ENCODE measurements at regions not wholly inside any gene's neighbourhood (a gene's known extent, or its start where the extent isn't known, plus 50 kb on each side); places are given as distances from the start of the nearest gene placed in this dataset.

DNA sequence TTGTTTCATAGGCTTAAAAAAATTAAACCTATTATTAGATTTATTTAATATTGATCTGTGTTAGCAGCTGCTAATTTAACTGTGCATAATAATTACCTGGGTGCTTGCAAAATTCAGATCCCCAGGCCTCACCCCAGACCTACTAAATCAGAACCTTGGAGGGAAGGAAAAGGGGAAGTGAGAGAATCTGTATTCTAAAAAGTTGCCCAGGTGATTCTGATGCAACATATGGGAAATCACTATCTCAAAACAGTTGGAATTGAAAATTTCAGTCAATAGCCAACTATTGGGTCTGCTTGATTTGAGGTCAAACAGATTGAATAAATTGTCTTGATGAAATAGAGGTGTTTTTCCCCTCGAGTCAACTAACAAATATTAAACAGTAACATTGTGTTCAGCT lies 538.5 kb upstream of the ADAMTS9 start:
- Histone ChIP-seq H3F3A (ENCODE audit: insufficient read depth) (no peaks in the 10 kb centered on the region), H3K36me3 (ENCODE audit: low read depth) (no peaks in the 10 kb centered on the region), H3K9me2 (ENCODE audit: insufficient read depth) (no peaks in the 10 kb centered on the region), H3K27ac (no peak overlapping the region), H3K79me2 (ENCODE audit: insufficient read depth) (no peaks in the 10 kb centered on the region), H2AFZ (no peak overlapping the region), H3K9ac (no peak overlapping the region), H3K4me1 (ENCODE audit: insufficient read depth) (no peaks in the 10 kb centered on the region), H3K4me2 (ENCODE audit: unreplicated experiment) (no peak overlapping the region), H3K4me3 (no peak overlapping the region), H3K9me3 (ENCODE audit: low read depth) (no peaks in the 10 kb centered on the region), H3K27me3 (replicated peaks; ENCODE audit: insufficient read depth) (no peaks in the 10 kb centered on the region; the same call in 1 of the 2 replicates), H4K20me1 (ENCODE audit: insufficient read depth) (no peaks in the 10 kb centered on the region)
- WGBS, 2 experiments (ENCODE audit: low coverage in 1 of 2, low lambda C conversion rate in 2 of 2, missing lambda C conversion rate in 2 of 2): 0 to 8% methylated on average over 1 of the region's 1 CpG
- TF ChIP-seq EZH2 (IDR thresholded peaks at IDR 0.05; ENCODE audit: insufficient read depth, poor library complexity, severe bottlenecking) (no peak), EZH2phosphoT487 (IDR thresholded peaks at IDR 0.05; ENCODE audit: insufficient read depth, low read depth) (no peak)
- in situ Hi-C loops (cut with MboI): no loop called here
- DNase-seq: no peak

DNA sequence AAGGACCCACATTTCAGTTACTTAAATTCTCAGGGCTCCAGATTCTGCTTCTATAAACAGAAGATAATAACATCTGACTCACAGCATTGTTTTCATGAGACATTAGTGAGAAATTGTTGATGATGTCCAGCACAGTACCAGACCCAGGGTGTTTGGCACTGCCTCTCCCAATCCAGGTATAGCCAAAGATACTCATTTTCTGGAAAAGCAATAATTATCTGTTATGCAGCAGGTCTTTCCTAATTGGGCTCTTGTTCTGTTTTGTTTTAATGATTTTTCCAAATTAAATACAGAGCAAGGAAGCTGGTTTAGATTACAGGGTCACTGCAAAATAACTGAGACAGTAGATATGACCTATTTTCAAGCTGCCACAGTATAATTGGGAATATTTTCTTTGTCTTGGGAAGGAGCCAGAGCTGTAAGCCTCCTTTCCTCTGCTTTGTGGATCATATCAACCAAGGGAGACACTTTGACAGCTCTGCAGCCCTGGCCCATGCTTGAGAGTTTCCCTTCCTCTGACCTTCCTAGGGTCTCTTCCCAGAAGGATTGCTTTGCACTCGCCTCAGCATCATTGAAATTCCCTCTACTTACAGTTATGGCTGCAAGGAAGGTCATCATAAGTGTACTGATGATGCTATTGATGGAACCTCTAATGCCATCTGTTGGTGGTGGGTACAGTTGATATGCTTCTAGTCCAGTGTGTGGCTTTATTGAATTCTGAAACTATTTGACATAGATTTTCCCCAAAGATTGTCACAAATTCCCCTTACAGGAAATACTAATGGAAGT lies 522.4 kb upstream of the ADAMTS9 start:
- H3K9ac ChIP-seq: no peak overlapping the region
- no peaks in the 10 kb centered on the region for H4K20me1 ChIP-seq (ENCODE audit: insufficient read depth)
- no peaks in the 10 kb centered on the region for H3F3A ChIP-seq (ENCODE audit: insufficient read depth)
- H3K27me3 ChIP-seq (replicated peaks; ENCODE audit: insufficient read depth): no peaks in the 10 kb centered on the region
- no peak for DNase-seq
- no peaks in the 10 kb centered on the region for H3K79me2 ChIP-seq (ENCODE audit: insufficient read depth)
- no peak overlapping the region for H3K27ac ChIP-seq
- H3K4me3 ChIP-seq: no peak overlapping the region
- no peaks in the 10 kb centered on the region for H3K9me2 ChIP-seq (ENCODE audit: insufficient read depth)
- no peak overlapping the region for H3K4me2 ChIP-seq (ENCODE audit: unreplicated experiment)
- H3K9me3 ChIP-seq (ENCODE audit: low read depth): no peaks in the 10 kb centered on the region
- 28 to 29% methylated on average over 1 of the region's 1 CpG for WGBS, 2 experiments (ENCODE audit: low coverage in 1 of 2, low lambda C conversion rate in 2 of 2, missing lambda C conversion rate in 2 of 2)
- H2AFZ ChIP-seq: no peak overlapping the region
- in situ Hi-C loops (cut with MboI): no loop called here
- no peaks in the 10 kb centered on the region for H3K36me3 ChIP-seq (ENCODE audit: low read depth)
- no peaks in the 10 kb centered on the region for H3K4me1 ChIP-seq (ENCODE audit: insufficient read depth)
- TF ChIP-seq EZH2phosphoT487 (IDR thresholded peaks at IDR 0.05; ENCODE audit: insufficient read depth, low read depth): no peak
- no peak for TF ChIP-seq EZH2 (IDR thresholded peaks at IDR 0.05; ENCODE audit: insufficient read depth, poor library complexity, severe bottlenecking)

DNA sequence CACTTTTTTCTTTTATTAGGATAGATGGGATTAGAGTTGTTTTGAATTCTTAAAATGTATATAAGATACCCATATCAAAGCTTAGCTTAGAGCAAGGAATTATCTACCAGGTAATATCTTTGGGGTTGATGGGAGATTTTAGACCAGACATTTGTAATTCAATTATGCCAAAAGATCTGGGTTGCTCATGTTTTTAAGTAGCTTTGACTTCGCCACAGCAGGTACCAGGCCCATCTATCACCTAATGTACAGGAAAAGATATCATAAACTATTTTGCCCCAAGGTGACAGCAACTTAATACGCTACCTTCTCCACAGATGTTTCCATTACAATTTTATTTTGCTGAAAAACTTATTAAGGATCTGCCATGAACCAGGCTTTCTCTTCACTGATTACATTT lies 514.6 kb upstream of the ADAMTS9 start:
- Histone ChIP-seq H3K4me1 (ENCODE audit: insufficient read depth) (no peaks in the 10 kb centered on the region), H3F3A (ENCODE audit: insufficient read depth) (no peaks in the 10 kb centered on the region), H3K36me3 (ENCODE audit: low read depth) (no peaks in the 10 kb centered on the region), H3K79me2 (ENCODE audit: insufficient read depth) (no peaks in the 10 kb centered on the region), H3K4me3 (no peak overlapping the region), H2AFZ (no peak overlapping the region), H4K20me1 (ENCODE audit: insufficient read depth) (no peaks in the 10 kb centered on the region), H3K9me2 (ENCODE audit: insufficient read depth) (no peaks in the 10 kb centered on the region), H3K27me3 (replicated peaks; ENCODE audit: insufficient read depth) (peaks cover 3% of the 10 kb centered on the region), H3K4me2 (ENCODE audit: unreplicated experiment) (no peak overlapping the region), H3K9ac (no peak overlapping the region), H3K9me3 (ENCODE audit: low read depth) (no peaks in the 10 kb centered on the region), H3K27ac (no peak overlapping the region)
- 50 to 59% methylated on average over 2 of the region's 2 CpGs for WGBS, 2 experiments (ENCODE audit: low coverage in 1 of 2, low lambda C conversion rate in 2 of 2, missing lambda C conversion rate in 2 of 2)
- DNase-seq: no peak
- TF ChIP-seq EZH2phosphoT487 (IDR thresholded peaks at IDR 0.05; ENCODE audit: insufficient read depth, low read depth) (no peak), EZH2 (IDR thresholded peaks at IDR 0.05; ENCODE audit: insufficient read depth, poor library complexity, severe bottlenecking) (no peak)
- in situ Hi-C loops (cut with MboI): no loop called here

DNA sequence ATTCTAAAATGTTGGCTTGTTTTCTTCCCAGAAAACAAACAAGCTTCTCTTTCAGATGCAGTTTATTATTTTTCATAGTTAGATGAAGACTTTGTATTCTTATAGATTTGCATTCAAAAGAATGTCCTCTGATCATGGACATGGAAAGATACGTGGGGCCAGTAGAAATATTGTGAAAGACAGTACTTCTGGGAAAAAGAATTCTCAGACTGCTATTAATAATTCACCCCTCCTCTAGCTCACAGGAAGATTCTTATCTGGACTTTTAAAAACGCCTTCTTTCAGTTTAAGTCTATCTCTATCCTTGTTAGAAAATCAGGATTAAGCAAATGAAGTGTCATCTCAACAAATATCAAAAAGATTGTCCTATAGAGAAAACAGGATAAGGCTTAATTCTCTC lies 514.1 kb upstream of the ADAMTS9 start:
- DNase-seq: no peak
- Histone ChIP-seq H2AFZ (no peak overlapping the region), H3K4me3 (no peak overlapping the region), H3K27me3 (replicated peaks; ENCODE audit: insufficient read depth) (peaks cover 3% of the 10 kb centered on the region), H3K27ac (no peak overlapping the region), H3K9me2 (ENCODE audit: insufficient read depth) (no peaks in the 10 kb centered on the region), H4K20me1 (ENCODE audit: insufficient read depth) (no peaks in the 10 kb centered on the region), H3K4me2 (ENCODE audit: unreplicated experiment) (no peak overlapping the region), H3K79me2 (ENCODE audit: insufficient read depth) (no peaks in the 10 kb centered on the region), H3K9me3 (ENCODE audit: low read depth) (no peaks in the 10 kb centered on the region), H3K4me1 (ENCODE audit: insufficient read depth) (no peaks in the 10 kb centered on the region), H3K9ac (no peak overlapping the region), H3F3A (ENCODE audit: insufficient read depth) (no peaks in the 10 kb centered on the region), H3K36me3 (ENCODE audit: low read depth) (no peaks in the 10 kb centered on the region)
- WGBS, 2 experiments (ENCODE audit: low coverage in 1 of 2, low lambda C conversion rate in 2 of 2, missing lambda C conversion rate in 2 of 2): 31 to 33% methylated on average over 2 of the region's 2 CpGs
- TF ChIP-seq EZH2phosphoT487 (IDR thresholded peaks at IDR 0.05; ENCODE audit: insufficient read depth, low read depth) (no peak), EZH2 (IDR thresholded peaks at IDR 0.05; ENCODE audit: insufficient read depth, poor library complexity, severe bottlenecking) (no peak)
- in situ Hi-C loops (cut with MboI): no loop called here
